Right forelimb (tissue), 1 donor: ENCODE measurements at regions not wholly inside any gene's neighbourhood (a gene's known extent, or its start where the extent isn't known, plus 50 kb on each side); places are given as distances from the start of the nearest gene placed in this dataset.
"Not testable (repeated sequence)": the region's sequence is repeated elsewhere in the genome, so short reads cannot be mapped to it uniquely, and the experiment has no call there.

Experiments
- DNase-seq: peaks from one replicate; pipeline ENCODE4 v3.0.0-alpha.2; 2018

DNA sequence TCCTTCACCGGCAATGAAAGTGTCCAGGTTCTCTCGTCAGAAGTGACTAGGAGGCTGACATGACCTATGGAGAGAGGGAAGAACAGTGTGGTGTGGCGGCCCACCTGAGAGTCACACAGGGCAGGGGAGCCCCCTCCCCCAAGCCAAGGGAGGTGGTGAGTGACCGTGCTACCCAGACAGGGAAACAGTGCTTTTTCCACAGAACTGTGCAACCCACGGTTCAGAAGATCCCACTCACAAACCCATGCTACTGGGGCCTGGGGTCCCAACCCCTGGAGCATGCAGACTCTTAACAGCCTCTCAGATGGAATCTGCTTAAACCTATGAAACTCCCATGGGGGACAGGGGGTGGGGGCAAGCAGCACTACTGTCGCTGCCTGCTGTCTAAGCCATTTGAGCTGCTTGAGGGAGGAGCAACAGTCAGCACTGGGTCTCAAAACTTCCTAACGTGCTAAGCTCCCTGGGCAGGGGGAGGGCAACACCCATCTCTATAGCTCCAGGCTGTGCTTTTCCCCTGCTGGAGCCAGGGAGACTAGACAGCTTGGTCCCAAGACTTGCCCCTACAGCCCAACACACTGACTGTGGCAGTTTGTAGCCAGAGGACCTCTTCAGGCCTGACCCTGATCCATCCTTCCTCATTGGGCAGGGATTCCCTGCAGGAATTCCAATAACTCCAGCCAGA is 850.4 kb upstream of the AADAT start:
- no peak for DNase-seq

DNA sequence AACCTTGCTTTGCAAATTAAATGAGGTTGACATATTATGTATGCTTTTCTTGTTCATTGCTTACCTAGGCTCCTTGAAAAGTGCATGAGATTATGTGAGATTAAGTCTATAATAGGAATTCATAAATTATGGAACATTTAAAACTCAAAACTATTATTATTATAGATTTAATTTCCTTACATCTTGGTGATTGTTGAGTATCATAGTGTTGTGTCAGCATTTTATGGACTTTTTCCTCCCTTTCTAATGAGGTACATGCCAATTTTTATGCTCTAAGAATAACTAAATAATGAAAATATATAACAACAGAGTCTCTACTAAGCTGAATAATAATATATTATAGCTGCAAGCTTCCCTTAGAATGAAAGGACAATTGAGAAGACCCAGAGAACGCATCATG is 848.8 kb upstream of the AADAT start:
- DNase-seq = no peak

DNA sequence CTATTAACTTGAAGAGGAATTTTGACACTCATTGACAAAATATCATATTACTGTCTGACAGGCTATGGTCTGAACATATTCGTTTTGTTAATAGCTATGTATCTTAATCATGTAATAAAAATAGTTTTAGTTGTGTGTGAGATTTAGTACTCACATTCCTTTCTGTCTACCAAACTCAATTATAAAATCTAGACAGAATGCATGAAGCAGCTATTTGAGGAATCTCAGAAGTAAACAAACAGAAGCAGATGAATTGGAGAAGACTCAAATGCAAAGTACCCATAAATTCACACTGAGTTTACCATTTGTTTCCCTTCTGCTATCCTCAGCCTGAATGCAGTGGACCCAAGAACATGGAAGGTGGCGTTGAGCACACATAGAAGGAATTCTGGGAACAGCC is 841.6 kb upstream of the AADAT start:
- DNase-seq = no peak

DNA sequence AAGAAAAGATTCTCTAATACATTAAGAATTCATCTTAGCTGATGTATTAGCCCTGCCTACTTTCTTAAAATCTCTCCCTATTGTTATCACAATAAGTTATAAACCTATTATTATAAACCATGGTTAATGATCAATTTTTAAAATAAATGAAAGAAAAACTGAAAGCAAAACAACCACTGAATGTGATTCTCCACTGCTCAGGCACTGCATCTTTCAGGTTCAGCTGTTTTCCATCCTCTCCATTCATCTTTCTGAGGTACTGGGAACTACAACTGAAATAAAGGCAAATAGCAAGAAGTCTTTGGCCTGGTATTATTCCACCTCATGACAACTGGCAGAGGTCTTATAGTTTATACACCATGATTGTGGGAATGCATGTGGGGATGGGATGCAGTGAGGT is 798.9 kb upstream of the AADAT start:
- DNase-seq = no peak

DNA sequence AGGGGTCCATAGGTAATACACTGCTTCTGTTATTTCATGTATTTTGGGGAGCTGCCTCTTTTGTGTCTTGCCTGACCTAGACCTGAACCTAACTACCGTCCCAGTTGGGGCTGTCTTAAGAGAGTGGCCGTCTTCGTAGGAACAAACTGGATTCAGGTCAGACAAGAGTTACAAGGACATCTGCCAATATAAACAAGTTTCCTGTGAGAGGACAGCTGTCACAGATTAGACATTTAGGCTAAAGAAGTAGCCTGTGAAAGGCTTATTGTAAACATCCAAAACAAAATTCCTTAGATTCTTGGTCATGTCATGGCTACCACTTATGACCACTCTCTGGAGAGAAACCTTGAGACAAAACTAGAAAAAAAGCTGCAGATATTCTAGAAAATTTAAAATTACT is 797.6 kb upstream of the AADAT start:
- DNase-seq = no peak

DNA sequence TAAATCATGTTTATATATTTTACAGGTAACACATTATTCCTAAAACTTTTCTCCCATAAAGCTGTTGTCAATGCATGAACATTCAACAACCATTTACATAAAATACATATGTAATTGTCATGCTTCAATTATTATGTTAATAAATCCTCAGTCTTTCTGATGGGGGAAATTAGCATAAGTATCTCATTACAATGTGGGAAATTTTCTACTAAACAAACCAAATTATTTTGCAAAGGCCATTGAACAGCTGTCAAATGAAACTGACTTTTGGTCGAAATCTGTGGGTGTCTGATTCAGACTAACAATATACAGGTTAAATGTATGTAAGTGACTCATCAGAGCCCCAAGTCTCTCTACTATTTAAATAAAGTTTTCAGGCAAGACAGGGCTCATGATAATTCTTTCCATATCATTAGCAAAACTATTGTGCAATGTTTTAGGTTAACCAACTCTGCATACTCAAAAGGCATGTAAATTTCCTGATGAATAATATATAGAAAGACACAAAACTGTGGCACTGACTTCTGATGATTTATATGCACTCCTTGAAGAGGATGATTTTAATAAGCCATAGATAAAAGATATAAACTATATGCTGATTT is 795.3 kb upstream of the AADAT start:
- no peak for DNase-seq

DNA sequence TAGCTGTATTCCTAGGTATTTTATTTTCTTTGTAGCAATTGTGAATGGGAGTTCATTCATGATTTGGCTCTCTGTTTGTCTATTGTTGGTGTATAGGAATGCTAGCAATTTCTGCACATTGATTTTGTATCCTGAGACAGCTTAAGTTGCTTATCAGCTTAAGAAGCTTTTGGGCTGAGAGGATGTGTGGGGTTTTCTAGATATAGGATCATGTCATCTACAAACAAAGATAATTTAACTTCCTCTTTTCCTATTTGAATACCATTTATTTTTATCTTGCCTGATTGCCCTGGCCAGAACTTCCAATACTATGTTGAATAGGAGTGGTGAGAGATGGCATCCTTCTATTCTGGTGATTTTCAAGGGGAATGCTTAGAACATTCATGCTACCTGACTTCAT is 791.9 kb upstream of the AADAT start:
- DNase-seq = not testable (repeated sequence)

DNA sequence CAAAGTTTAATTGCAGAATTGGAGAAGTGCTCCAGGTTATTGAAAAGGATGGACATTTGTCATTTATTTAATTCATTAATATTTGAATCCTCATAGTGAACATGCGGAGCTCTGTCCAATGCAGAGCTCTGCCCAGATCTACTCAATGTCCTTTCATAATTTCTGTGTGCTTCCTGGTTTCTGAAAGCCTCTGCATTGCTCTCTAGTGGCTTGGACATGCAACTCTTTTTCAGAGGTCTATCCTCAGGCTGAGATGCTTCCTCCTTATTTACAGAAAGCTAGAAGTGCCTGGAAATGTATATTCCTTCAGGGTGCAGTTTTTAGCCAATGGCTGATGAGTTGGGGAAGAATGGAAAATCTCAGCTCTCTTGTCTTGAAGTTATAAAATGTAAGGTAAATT is 786.1 kb upstream of the AADAT start:
- DNase-seq = no peak

DNA sequence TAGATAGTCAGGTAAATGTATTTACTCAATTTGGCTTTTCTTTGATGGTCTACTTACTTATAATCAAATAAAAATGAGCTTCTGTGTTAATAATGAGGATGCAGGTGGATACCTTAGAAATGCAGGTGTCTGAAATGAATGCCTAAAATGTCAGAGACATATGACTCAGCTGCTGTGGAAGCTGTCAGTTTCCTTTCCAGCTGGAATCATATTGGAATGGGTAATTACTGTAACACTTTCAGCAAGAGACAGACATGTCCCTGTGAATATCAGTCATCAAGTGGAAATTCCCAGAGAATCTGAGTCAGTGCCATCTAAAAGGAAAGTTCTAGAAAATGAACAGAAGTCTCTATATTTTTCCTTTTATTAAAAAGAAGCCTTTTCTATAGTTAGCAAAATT is 783.0 kb upstream of the AADAT start:
- no peak for DNase-seq

DNA sequence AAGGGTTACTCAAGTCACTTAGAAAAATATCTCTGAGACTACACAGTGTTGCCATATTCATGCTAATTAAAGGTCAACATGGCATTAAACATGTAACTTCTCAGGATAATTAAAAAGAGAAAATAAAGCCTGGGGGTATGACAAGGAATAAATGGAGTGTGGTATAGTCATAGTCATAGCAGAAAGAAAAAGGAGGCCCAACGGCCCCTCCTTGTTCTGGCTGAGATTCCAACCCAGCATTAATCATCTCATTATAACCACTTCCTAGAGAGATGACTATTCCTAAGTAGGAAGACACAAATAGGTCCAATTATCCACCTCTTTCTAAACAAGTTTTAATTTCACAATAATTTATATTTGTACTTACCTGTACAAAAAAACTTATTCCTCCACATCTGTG is 778.4 kb upstream of the AADAT start:
- no peak for DNase-seq

DNA sequence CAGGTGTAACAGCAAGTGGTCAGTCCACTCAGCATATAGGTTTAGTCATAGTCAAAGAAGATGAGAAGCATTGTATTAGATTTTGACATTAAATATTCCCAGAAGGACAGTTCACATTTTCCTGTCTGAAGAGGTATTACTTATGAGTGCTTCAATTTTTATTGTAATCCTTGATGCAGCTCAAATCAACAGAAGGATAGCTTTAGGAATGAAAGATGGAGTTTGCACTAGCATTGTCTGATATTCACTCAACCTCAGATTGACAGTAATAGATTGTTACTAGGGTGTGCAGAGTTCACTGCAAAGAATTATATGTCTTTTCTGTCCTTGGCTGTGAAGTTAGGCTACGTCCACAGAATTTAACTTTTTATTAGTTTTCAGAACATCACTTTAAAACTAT is 764.3 kb upstream of the AADAT start:
- no peak for DNase-seq

DNA sequence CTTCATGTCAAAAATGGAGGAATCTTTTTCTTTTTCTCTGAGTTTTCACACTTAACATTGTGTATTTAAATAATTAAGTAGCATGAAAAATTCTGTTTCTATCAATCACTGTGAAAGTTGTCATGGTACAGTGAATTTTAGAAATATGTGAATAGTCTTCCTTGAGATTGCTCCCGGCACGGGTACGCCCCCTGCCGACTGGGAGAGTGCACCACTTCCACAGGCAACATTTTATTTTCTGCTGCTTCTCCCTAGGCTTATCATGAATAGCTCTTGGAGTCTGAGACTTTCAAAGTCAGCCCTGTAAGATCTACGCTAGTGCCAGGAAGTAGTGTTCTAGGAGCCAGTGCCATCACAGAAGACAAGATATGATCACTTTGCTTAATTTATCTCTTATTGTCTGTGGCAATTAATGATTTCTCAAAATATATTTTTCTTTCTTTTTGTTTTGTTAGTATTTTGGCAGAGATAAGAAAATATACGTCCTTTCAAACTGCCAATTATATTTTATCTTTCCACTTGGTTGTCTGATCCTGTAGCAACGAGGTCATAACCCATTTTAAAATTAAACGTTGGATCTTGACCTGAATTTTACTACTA is 763.8 kb upstream of the AADAT start:
- peak; percentile 46 for DNase-seq

DNA sequence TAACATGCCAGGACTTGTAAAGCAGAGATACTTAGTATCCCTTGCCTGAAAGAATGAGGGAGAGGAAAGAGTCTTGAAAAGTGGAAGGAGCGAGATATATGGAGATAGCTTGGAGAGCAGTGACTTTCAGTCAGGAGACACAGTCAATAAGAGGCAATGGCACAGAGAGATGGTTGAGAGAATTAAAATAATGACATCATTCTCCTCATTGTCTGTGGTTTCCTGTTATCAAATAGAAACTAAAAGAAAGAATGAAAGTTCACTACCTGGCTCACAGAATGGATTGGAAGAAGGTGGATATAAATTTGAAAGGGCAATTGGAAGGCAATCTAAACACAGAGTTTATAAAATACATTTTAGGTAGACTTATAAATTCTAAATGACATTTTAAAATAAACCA is 760.2 kb upstream of the AADAT start:
- no peak for DNase-seq

DNA sequence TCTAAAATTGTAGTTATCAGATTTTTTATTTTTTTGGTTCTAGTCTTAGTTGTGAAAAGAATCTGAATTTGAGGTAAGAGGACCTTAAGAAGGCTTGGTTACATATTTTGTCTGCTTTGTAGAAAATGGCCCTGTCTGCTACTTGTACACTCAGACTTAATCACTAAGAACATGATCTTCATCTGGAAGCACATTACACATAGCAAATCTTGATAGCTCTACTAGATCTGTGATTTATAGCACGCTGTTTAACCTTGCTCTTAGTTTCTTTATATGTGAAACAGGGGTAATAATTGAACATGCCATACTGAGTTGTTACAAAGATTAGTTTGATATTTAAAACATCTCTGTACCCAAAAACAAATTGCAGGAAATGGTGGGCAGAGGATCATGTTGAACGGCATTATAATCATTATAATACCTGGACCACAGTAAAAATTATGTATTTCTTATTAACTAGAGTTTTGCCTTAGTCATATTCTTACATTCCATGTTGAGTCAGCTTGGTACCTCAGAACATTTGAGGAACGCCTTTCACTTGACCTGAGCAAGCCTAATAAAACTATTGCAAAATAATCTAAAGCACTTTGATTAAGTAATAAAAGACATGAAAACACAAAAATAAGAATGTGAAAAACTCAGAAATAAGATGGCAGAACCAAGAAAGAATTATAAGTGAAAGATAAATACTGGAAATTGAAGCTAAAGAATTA is 738.0 kb upstream of the AADAT start:
- DNase-seq = no peak

DNA sequence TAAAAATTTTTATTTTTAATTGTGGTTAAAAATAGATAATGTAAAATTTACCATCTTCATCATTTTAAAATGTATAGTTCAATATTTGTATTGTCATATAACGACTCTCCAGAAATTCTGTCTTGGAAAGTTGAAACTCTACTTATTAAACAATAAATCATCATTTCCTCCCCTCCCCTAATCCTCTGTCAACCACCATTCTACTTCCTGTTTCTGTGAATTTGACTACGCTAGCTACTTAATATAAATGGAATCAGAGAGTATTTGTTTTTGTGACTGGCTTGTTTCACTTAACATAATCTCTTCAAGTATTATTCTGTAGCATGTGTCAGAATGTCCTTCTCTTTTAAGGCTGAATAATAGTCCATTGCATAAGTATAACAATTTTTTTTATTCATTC is 729.0 kb upstream of the AADAT start:
- no peak for DNase-seq

DNA sequence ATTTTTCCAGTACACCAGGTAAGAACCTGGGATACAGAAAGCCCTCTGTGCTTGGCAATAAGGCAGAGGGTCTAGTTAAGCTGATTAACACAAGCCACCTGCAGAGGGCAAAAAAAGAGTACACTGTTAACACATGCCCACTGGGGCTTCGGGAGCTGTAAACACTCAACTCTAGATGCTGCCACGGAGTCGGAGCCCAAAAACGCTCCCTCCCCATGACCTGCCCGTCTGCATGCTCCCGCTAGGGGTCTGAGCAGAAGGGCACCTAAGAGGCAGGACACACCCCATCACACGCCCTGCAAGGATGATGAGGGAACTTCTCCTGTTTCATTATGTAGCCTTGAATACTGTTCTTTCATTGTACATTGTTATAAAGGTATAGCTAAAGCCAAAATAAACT is 715.6 kb upstream of the AADAT start:
- DNase-seq = no peak

DNA sequence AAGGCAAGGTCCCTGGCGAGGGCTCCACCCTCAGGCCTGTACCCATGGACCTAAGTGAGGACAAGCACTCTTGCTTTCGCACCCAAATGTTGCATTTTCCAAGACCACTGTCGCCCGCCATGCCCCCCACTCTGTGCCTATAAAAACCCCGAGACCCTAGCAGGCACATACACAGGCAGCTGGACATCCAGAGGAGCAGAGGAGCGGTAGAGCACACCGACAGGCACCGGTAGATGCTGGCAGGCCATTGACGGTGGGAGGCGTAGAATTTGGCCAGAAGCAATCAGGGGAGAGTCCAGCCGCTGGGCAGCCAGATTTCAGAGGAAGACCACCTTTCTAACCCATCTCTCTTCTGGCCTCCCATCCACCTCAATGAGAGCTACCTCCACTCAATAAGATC is 715.2 kb upstream of the AADAT start:
- no peak for DNase-seq

DNA sequence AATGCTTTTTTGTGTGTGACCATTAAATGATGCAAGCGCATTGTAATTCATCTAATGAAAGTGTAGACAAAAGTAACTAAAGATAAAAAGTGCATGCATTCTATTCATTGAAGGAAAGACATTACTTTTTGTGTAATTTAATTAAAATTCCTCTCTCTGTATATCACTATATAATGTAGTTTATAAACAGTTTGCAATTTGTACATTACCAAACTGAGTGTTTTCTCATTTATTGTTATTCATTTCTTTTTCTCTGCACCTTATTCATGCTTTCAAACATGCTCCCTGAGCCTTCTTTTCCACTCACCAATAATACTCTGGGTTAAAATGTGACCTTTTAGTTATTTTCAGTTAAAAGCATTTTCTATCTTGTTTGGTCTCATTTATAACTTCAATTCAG is 713.7 kb upstream of the AADAT start:
- no peak for DNase-seq

DNA sequence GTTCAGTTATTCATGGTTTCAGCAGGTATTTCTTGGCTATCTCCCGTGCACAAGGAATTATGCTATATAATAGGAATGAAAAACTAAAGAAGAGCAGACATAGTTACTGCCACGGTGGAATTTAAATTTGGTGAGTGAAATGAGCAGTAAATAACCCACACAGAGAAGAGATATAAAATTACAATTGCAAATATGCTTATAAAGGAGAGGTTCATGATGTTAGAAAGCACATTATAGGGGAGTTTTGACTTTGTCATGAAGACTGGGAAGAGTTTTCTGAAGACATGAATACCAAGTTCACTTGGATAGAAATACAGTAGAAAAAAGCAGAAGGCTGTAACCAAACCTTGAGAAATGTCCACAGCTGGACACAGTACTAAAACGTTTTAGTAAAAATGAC is 712.0 kb upstream of the AADAT start:
- no peak for DNase-seq

DNA sequence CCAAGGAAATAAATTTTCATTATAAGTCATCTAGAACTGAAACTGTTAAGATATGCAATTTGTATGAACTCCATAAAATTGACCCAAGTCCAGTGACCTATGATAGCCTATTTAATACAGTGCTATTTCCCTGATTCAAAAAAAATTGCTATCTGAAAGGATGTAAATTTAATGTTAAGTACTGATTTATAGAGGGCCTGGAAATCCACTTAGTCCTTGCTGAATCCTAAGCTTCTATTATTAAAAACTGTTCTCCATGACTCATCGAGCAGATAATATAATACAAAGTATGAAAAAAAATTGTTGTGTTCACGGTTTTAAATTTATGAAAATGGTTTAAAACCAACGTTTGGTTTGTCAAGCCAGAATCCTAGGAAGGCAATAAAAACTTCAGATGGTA is 704.8 kb upstream of the AADAT start:
- no peak for DNase-seq

DNA sequence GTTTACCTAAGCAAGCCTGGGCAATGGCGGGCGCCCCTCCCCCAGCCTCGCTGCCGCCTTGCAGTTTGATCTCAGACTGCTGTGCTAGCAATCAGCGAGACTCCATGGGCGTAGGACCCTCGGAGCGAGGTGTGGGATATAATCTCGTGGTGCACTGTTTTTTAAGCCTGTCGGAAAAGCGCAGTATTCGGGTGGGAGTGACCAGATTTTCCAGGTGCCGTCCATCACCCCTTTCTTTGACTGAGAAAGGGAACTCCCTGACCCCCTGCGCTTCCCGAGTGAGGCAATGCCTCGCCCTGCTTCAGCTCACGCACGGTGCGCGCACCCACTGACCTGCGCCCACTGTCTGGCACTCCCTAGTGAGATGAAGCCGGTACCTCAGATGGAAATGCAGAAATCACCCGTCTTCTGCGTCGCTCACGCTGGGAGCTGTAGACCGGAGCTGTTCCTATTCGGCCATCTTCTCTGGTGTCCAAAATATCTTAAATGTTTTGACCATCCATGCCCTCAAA is 698.8 kb upstream of the AADAT start:
- DNase-seq = not testable (repeated sequence)

DNA sequence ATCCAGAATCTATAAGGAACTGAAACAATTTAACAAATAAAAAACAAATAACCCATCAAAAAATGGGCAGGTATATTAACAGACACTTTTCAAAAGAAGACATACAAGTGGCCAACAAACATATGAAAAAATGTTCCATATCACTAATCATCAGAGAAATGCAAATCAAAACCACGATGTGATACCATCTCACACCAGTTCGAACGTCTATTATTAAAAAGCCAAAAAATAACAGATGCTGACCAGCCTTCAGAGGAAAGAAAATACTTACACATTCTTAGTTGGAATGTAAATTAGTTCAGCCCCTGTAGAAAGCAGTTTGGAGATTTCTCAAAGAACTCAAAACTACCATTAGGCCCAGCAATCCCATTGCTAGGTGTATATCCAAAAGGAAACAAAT is 687.9 kb upstream of the AADAT start:
- no peak for DNase-seq

DNA sequence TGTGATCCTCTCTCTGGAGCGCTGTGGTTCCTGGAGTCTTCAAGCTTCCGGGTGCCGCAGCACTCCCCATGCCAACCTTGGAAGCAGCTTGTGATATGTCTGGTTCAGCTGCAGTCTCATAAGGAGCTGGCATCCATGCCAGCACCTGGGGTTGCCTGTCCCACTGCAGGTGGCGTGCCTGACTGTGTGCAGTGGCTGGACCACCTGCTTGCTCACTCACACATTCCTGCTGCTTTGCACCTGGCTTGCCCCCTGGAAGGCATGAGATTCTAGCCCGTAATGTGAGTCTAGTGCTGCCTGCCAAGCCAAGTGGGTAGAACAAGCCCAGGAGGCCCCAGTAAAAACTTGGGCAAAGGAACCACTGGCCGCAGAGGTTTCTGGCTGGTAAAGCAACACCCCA is 687.2 kb upstream of the AADAT start:
- no peak for DNase-seq

DNA sequence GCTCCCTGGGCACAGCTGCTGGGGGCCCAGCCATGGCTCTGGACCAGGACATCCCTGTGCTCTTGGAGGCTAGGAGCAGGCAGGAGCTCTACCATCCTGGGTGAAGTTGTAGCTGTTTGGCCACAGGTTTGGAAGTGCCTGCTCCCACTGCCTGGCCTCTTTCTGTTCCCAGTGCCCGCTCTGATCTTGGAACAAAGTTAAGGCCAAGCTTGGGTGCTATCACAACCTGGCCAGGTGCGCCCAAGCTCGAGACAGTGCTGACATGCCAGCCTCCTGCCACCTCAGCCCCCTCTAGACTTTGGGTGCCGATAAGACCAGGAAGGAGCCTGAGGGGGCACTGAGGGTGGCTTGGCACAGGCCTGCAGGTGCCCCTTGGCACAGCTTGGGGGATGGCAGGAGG is 686.1 kb upstream of the AADAT start:
- DNase-seq = no peak
